GM12875 (cell line): ENCODE measurements at regions not wholly inside any gene's neighbourhood (a gene's known extent, or its start where the extent isn't known, plus 50 kb on each side); places are given as distances from the start of the nearest gene placed in this dataset.

Experiments used
- H3K4me3 ChIP-seq: one replicate; pipeline ENCODE4 v1.5.1; 2011; ENCODE audit warnings: low read depth, low read length, control low read depth
- TF ChIP-seq, protein P1 (sequence below): IDR thresholded peaks from 2 replicates; pipeline ENCODE4 v1.5.1; 2011; ENCODE audit warnings: low read depth, mild to moderate bottlenecking, control low read depth, inconsistent platforms, low read length, moderate library complexity, borderline replicate concordance; ENCODE audit not compliant: insufficient read depth

DNA sequence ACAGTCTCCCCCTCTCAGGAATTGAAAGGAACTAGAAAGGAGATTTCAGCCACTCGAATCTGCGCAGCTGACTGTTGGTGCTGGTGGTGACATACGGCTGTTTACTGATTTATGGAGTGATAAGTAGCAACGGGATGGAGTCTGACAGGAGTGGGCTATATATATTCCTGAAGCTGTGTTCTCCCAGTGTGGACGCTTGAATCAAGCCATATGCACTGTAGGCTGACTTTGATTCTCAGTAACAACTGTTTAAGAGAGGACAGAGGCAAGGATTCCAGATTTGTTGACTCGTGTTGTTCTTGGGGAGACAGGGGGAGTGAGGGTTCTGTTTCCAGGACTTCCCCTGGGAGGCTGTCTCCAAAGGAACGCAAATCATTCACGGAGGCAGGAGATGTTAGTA, 260.1 kb upstream of the AUTS2 start:
- TF ChIP-seq, protein P1, sequence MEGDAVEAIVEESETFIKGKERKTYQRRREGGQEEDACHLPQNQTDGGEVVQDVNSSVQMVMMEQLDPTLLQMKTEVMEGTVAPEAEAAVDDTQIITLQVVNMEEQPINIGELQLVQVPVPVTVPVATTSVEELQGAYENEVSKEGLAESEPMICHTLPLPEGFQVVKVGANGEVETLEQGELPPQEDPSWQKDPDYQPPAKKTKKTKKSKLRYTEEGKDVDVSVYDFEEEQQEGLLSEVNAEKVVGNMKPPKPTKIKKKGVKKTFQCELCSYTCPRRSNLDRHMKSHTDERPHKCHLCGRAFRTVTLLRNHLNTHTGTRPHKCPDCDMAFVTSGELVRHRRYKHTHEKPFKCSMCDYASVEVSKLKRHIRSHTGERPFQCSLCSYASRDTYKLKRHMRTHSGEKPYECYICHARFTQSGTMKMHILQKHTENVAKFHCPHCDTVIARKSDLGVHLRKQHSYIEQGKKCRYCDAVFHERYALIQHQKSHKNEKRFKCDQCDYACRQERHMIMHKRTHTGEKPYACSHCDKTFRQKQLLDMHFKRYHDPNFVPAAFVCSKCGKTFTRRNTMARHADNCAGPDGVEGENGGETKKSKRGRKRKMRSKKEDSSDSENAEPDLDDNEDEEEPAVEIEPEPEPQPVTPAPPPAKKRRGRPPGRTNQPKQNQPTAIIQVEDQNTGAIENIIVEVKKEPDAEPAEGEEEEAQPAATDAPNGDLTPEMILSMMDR, result no peak
- H3K4me3 ChIP-seq, result no peak overlapping the region

DNA sequence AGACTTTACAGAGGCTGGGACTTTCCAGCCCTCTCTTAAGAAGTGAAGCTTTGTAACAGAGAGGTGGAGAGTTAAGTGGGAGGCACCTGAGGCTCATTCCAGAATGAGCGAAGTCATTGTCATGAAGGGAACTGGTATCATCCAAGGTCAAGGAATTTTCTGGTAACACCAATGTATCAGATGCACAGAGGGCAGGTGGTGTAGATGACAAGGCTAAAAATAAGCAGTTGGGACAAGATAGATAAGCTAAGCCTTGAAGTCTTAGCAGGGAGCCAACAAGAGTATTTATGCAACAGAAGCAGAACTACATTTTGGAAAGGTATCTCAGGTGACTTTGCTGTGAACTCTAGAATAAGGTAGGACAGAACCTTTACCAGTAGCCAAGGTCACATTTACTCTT, 257.0 kb upstream of the AUTS2 start:
- TF ChIP-seq, protein P1, result no peak
- H3K4me3 ChIP-seq, result no peak overlapping the region

DNA sequence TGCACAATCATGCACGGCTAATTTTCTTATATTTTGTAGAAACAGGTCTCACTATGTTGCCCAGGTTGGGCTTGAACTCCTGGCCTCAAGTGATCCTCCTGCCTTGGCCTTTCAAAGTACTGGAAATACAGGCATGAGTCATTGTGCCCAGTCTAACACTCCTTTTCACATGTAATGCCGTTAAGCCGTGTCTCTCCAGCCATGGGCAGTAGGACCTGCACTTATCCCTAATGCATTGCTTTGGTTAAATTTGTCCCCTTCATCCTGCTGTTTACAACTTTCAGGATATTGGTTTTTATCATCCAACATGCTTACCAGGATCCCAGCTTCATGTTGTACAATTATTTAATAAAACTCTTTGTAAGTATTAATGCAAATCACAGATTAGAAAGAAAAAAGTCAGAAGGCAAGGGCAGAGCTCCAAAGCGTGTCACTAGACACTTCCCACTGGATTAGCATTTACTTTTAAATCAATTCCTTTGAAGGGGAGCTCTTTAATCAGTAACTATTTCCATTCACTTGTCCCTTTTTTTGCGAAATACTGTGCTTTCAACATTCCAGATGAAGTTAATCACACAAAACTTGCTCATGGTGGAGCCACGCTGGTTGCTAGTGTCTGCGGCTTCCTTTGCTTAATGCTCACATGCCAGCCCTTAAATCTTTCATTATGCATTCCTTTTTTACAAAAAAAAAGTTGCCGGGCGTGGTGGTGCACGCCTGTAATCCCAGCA, 256.0 kb upstream of the AUTS2 start:
- no peak overlapping the region for H3K4me3 ChIP-seq
- TF ChIP-seq, protein P1, result no peak

DNA sequence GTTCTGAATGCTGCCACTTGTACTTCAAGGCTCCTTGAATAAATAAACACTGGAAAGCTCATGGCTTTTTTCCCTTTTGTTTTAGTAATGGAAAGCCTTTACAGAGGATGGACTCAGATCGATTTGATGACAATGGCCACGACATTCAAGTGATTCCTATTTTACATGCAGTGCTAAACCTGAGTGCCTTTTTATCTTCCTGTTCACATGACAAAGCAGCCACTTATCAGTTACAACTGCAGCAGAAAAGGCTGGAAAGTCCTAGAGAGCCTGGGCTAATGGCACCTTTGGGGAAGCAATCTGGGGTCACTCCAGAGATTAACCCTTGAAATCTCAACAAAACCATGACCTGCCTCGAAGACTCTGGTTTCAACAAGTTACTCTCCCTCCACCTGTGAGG, 249.0 kb upstream of the AUTS2 start:
- TF ChIP-seq, protein P1, result no peak
- no peak overlapping the region for H3K4me3 ChIP-seq

DNA sequence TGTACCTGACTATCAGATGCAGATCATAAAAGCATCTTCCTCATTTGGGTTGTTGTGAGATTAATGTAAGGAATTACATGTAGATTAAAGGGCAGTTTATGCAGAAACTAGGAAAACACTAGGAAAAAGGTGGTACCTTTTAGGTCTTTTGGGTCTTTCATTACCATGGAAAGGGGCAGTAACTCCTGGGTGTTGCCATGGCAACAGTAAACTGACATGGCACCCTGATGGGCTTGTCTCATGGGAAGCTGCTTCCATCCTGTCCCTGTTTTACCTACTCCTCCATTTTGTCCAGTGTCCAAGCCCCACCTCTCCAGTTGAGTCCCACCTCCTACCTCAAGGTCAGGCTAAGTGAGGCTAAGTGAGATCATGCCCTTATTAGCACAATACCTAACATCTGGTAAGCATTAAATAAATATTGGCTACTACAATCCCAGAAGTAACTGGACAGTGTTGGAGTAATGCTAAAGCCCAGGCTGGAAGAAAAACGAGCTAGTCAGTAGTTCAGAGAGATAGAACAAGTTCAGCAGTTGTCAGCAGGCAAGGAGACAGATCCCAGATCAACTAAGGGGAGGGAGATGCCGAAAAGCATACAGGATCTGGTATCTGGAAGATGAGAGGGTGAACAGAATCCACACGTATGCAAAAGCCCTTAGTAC, 240.0 kb upstream of the AUTS2 start:
- TF ChIP-seq, protein P1, result no peak
- H3K4me3 ChIP-seq, result no peak overlapping the region

DNA sequence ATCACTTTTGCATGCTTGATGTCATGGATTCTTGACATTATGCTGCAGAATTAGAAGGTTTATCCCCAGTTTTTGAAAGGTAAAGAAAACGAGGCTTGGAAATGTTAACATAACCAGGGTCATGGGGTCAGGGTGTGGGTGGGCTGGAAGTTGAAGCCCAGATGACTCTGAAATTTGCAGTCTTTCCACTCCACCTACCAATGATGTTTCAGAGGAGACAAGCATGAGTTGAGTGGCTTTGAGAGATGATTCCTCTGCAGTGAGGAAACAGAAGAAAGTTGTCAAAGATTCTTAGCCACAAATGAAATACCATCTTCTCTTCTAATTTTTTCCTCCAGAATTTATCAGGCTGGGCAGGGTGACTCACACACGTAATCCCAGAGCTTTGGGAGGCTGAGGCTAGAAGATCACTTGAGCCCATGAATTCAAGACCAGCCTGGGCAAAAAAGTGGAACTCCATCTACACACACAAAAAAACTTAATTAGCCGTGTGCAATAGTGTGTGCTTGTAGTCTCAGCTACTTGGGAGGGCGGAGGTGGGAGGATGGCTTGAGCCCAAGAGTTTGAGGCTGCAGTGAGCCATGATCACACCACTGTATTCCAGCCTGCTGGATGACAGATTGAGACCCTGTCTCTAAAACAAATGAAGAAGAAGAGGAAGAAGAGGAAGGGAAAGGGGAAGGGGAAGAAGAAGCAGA, 239.1 kb upstream of the AUTS2 start:
- H3K4me3 ChIP-seq, result no peak overlapping the region
- TF ChIP-seq, protein P1, result no peak
